SH-SY5Y (cell line): ENCODE measurements at regions not wholly inside any gene's neighbourhood (a gene's known extent, or its start where the extent isn't known, plus 50 kb on each side); places are given as distances from the start of the nearest gene placed in this dataset.

Experiments
- GATA2 ChIP-seq: IDR thresholded peaks from 2 replicates; pipeline ENCODE4 v1.6.1; 2011; ENCODE audit warnings: mild to moderate bottlenecking, low read depth, low read length
- GATA3 ChIP-seq: IDR thresholded peaks from 2 replicates; pipeline ENCODE4 v1.6.1; 2011; ENCODE audit warnings: low read depth, mild to moderate bottlenecking, low read length, moderate library complexity

DNA sequence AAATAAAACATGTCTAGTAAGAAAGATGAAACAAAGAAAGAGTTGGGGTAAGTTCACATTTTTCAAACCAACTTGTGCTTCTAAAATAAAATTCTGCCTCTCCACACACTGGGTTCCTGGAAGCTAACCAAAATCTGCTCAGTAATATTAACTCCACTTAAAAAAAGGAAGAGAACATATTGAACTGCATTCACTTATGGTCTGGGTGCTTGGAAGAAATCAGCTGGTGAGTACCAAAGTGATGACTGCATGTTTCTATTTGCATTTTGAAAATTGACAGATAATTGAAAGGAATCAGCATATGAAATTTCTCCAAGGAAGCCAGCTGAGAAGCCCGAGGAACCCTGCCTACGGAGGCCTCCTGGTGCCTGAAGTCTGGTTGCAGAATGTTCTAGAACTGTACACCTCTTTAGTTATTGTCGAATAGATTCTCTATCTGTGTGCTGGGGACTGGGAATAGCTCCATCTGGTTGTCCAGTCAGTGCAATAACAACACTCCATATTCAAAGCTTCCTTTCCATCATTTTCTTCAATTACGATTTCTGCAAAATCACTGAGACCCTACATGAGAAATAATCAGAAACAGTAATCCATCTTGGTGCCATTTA lies 836.1 kb downstream of the VRK1 start:
- TF ChIP-seq GATA2 (no peak), GATA3 (no peak)
